Breast epithelium (tissue), 3 donors: ENCODE measurements at regions not wholly inside any gene's neighbourhood (a gene's known extent, or its start where the extent isn't known, plus 50 kb on each side); places are given as distances from the start of the nearest gene placed in this dataset.

Source experiments
- POLR2AphosphoS5 ChIP-seq, 3 donors: sonication (generic); formaldehyde crosslinking; IDR thresholded peaks; one replicate each; pipeline ENCODE4 v1.6.1; 2017; ENCODE audit warnings: antibody characterized with exemption in 3 of 3
- TF ChIP-seq, protein P1 (sequence below), 3 donors: fragments of 450-650 bp; IDR thresholded peaks; one replicate each; pipeline ENCODE4 v1.5.1; 2016 to 2017; ENCODE audit warnings: antibody characterized with exemption in 3 of 3, mild to moderate bottlenecking in 3 of 3, moderate library complexity in 3 of 3

DNA sequence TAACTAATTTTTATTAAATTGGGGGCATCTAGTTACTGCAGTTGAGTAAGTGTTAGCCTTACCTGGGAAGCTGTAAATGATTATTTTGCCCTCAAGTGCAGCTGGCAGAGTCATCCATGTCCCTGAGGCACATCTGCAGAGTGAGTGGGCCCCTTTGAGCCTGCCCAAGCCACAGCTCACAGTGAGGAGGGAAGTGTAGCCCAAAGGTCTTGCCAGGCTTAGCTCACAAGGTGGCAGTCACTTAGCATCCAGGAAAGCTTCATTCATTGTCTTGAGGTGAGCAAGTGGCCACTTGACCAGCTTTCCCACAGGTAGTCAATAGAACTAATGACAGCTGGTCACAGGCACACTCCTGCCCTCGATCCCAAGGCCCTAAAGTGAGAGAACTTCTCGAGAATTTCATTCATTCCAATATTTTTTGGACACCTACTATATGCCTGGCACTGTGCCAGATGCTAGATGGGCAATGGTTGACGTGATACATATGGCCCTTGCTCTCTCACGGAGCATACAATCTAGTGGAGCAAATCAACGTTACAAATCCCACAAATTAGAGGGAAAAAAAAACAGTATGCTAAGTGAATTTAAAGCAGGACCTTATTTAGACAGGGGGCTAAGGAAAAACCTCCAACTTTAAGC lies 163.3 kb upstream of the IL12A start:
- TF ChIP-seq, protein P1, sequence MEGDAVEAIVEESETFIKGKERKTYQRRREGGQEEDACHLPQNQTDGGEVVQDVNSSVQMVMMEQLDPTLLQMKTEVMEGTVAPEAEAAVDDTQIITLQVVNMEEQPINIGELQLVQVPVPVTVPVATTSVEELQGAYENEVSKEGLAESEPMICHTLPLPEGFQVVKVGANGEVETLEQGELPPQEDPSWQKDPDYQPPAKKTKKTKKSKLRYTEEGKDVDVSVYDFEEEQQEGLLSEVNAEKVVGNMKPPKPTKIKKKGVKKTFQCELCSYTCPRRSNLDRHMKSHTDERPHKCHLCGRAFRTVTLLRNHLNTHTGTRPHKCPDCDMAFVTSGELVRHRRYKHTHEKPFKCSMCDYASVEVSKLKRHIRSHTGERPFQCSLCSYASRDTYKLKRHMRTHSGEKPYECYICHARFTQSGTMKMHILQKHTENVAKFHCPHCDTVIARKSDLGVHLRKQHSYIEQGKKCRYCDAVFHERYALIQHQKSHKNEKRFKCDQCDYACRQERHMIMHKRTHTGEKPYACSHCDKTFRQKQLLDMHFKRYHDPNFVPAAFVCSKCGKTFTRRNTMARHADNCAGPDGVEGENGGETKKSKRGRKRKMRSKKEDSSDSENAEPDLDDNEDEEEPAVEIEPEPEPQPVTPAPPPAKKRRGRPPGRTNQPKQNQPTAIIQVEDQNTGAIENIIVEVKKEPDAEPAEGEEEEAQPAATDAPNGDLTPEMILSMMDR (IDR thresholded peaks at IDR 0.05): no peak
- no peak for TF ChIP-seq POLR2AphosphoS5 (IDR thresholded peaks at IDR 0.05)
